ENCODE measurements at regions not wholly inside any gene's neighbourhood (a gene's known extent, or its start where the extent isn't known, plus 50 kb on each side); places are given as distances from the start of the nearest gene placed in this dataset.
"Not testable (repeated sequence)": the region's sequence is repeated elsewhere in the genome, so short reads cannot be mapped to it uniquely, and the experiment has no call there.

GRCh38 chr7:17560516-17560915 lies 262.1 kb downstream of the AHR start:
- TF ChIP-seq, protein P1, sequence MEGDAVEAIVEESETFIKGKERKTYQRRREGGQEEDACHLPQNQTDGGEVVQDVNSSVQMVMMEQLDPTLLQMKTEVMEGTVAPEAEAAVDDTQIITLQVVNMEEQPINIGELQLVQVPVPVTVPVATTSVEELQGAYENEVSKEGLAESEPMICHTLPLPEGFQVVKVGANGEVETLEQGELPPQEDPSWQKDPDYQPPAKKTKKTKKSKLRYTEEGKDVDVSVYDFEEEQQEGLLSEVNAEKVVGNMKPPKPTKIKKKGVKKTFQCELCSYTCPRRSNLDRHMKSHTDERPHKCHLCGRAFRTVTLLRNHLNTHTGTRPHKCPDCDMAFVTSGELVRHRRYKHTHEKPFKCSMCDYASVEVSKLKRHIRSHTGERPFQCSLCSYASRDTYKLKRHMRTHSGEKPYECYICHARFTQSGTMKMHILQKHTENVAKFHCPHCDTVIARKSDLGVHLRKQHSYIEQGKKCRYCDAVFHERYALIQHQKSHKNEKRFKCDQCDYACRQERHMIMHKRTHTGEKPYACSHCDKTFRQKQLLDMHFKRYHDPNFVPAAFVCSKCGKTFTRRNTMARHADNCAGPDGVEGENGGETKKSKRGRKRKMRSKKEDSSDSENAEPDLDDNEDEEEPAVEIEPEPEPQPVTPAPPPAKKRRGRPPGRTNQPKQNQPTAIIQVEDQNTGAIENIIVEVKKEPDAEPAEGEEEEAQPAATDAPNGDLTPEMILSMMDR (IDR thresholded peaks at IDR 0.05), result no peak
- TF ChIP-seq POLR2A (IDR thresholded peaks at IDR 0.05), result no peak
- WGBS, 2 donors, result 46 to 70% methylated on average over 4 of the region's 4 CpGs
- intact Hi-C loops (cut with DNase I; ENCODE audit: low total_unique reads), result no loop called here
- H3K4me3 ChIP-seq (ENCODE audit: low read depth, poor library complexity, severe bottlenecking), result no peak overlapping the region
- no peak for DNase-seq (ENCODE audit: low spot score in 2 of 2)

- H3K4me3 ChIP-seq (ENCODE audit: low read depth, poor library complexity, severe bottlenecking), result no peak overlapping the region
- whole genome bisulfite sequencing, 2 donors, result 78 to 87% methylated on average over 2 of the region's 2 CpGs
- TF ChIP-seq POLR2A (IDR thresholded peaks at IDR 0.05), result no peak
- no peak for DNase-seq (ENCODE audit: low spot score in 2 of 2)
- intact Hi-C loops (cut with DNase I; ENCODE audit: low total_unique reads), result no loop called here
Measured at GRCh38 chr7:17560966-17561365, 262.5 kb downstream of the AHR start.

DNA sequence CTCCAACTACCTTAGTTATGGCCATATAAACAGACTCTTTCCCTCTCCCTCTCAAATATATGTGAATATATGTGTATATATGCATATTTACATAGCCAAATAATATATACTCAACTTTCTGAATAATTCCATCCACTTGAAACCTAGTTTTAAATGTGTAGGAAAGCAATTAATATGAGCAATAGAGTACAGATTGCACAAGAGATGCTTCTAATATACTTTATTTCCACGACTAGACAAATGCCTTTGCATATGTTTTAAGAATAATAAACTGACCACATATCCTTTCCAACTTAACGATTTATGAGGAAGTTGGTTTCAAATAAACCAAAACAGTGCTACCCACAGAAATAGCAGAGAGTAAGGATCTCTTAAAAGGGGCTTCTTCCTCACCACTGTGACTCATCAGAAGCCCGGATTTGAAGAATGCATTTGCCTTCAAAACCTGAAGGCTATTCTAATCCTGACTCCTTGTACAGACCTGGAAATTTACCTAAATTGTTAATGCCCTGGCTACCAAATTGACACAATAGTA lies 266.3 kb downstream of the AHR start:
- no peak for DNase-seq (ENCODE audit: low spot score in 2 of 2)
- no peak overlapping the region for H3K4me3 ChIP-seq (ENCODE audit: low read depth, poor library complexity, severe bottlenecking)
- intact Hi-C loops (cut with DNase I; ENCODE audit: low total_unique reads), result no loop called here
- TF ChIP-seq, protein P1 (IDR thresholded peaks at IDR 0.05), result no peak
- TF ChIP-seq POLR2A (IDR thresholded peaks at IDR 0.05), result no peak
- 46 to 52% methylated on average over 3 of the region's 3 CpGs for WGBS, 2 donors

GRCh38 chr7:17580141-17580540 lies 281.7 kb downstream of the AHR start:
- H3K4me3 ChIP-seq (ENCODE audit: low read depth, poor library complexity, severe bottlenecking), result no peak overlapping the region
- DNase-seq (ENCODE audit: low spot score in 2 of 2), result no peak
- no peak for TF ChIP-seq POLR2A (IDR thresholded peaks at IDR 0.05)
- WGBS, 2 donors, result 40 to 51% methylated on average over 3 of the region's 3 CpGs
- intact Hi-C loops (cut with DNase I; ENCODE audit: low total_unique reads), result no loop called here

- TF ChIP-seq, protein P1 (IDR thresholded peaks at IDR 0.05), result no peak
- no peak for TF ChIP-seq POLR2A (IDR thresholded peaks at IDR 0.05)
- DNase-seq (ENCODE audit: low spot score in 2 of 2), result no peak
- H3K4me3 ChIP-seq (ENCODE audit: low read depth, poor library complexity, severe bottlenecking), result no peak overlapping the region
- intact Hi-C loops (cut with DNase I; ENCODE audit: low total_unique reads), result no loop called here
- WGBS, 2 donors, result 43 to 48% methylated on average over 1 of the region's 1 CpG
Measured at GRCh38 chr7:17580856-17581255, 282.4 kb downstream of the AHR start.

GRCh38 chr7:17581301-17581700 lies 282.8 kb downstream of the AHR start:
- no peak for DNase-seq (ENCODE audit: low spot score in 2 of 2)
- intact Hi-C loops (cut with DNase I; ENCODE audit: low total_unique reads), result no loop called here
- no peak overlapping the region for H3K4me3 ChIP-seq (ENCODE audit: low read depth, poor library complexity, severe bottlenecking)
- no peak for TF ChIP-seq POLR2A (IDR thresholded peaks at IDR 0.05)
- TF ChIP-seq, protein P1 (IDR thresholded peaks at IDR 0.05), result no peak
- WGBS, 2 donors, result 68 to 69% methylated on average over 1 of the region's 1 CpG

GRCh38 chr7:17582696-17583095 lies 284.2 kb downstream of the AHR start:
- H3K4me3 ChIP-seq (ENCODE audit: low read depth, poor library complexity, severe bottlenecking); intact Hi-C loops (cut with DNase I; ENCODE audit: low total_unique reads); DNase-seq (ENCODE audit: low spot score in 2 of 2): not testable (repeated sequence)
- WGBS, 2 donors, result 86 to 94% methylated on average over 2 of the region's 2 CpGs
